C1 segment of cervical spinal cord (tissue), 14 donors: ENCODE measurements at regions not wholly inside any gene's neighbourhood (a gene's known extent, or its start where the extent isn't known, plus 50 kb on each side); places are given as distances from the start of the nearest gene placed in this dataset.
"Not testable (repeated sequence)": the region's sequence is repeated elsewhere in the genome, so short reads cannot be mapped to it uniquely, and the experiment has no call there.

Experiments used
- DNase-seq, 14 donors: peaks; one replicate each; lab custom pipeline; 2025; lab: John Stamatoyannopoulos, UW

- not testable (repeated sequence) for DNase-seq
Measured at GRCh38 chr2:111495636-111496035, 374.9 kb downstream of the BCL2L11 start.

DNA sequence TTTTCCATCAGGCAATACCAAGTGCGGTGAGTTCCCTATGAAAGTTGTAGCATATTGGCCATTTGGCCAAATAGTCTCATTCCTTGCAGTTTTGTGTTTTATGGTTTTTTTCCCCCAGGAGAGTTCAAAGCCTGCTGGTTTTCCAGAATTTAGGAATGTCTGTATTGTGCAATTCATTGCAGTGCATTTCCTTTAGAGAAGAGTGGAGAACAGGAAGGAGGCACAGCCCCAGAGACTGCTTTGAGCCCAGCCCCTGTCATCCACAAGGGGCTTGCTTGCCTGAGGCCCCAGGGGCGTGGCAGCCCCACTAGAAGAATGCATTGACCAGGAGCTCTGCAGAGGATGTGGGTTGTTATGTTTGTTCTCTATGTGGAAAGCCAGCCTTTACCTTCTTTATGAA lies 375.5 kb downstream of the BCL2L11 start:
- DNase-seq: not testable (repeated sequence)

DNA sequence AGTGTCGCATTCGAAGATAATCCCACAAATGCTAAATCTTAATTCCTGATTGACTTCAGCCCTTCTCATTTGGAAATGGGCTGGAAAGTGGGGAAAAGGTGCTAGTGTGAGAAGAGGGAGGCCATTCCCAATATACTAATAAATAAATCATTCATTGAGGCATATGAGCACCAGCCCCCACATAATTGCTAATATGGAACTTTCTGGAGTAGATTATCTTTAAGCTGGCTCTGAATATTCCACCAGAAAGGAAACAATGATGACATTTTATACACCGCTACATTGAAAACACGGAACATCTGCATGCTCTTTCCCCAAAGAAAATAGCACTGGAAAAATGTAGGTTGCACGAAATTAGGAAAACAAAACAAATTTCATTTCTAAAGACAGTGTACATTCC lies 376.1 kb downstream of the BCL2L11 start:
- not testable (repeated sequence) for DNase-seq

DNA sequence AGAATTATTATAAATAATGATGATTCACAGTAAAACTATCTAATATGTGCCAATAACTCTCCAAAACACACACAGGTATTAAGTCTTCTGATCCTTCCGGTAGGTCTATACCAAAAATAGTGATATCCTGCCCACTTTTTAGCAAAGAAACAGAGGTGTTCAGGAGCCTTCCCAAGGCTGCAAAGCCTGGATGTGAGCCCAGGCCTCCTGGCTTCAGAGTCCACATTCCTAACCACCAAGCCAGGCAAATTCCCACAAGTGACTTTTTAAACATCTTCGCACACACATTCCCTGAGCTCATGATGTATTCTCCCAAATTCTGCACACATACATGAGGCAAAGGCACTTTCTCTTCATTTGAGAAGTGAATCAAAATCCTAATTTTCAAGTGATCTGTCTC lies 376.6 kb downstream of the BCL2L11 start:
- not testable (repeated sequence) for DNase-seq

GRCh38 chr2:111500536-111501062 lies 379.9 kb downstream of the BCL2L11 start:
- DNase-seq: not testable (repeated sequence)

DNA sequence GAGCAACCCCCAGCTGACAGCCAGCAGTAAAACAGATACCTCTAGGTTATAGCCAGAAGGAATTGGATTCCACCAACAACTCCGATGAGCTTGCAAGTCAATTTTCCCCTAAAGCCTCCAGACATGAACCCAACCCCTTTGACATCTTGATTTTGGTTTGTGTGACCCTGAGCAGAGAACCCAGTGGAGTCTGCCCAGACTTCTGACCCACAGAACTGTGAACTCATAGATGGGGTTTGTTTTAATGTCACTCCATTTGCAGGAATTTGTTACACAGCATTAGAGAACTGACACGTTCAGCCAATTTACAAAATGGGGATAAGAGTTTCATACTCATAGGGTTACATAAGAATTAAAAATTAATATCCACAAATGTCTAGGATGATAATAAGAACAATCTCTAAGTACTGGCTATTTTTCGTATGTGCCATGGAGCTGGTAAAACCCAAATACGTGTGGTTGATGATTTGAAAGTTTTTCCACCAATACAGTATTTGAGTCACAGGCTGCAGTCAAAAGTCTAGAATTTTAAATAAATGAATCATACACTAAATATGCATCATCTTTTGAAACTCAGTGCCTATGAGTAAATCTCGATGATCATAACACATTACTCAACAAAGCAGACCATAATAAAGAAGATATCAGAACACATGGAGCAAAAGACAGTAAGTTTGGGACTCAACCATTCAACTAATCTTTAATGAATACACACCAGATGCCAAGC lies 380.0 kb downstream of the ANAPC1 start:
- DNase-seq: not testable (repeated sequence)

DNA sequence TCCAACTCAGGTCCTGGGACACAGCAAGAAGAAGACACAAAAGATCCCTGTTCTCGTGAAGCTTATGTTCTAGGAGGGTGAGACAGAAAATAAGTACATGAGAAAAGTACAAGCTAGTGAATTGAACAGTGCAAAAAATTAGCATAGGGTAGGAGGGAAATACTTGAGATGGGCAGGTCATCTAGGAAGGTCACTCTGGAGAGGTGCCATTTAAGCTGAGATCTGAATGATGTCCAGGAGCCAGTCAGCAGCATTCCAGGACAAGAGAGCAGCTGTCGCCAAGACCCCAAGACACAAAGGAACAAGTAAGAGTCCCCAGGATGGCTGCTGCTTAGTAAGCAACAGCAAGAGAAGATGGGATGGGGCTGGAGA lies 379.4 kb downstream of the ANAPC1 start:
- not testable (repeated sequence) for DNase-seq

- not testable (repeated sequence) for DNase-seq
Measured at GRCh38 chr2:111505267-111505666, 378.7 kb downstream of the ANAPC1 start.

GRCh38 chr2:111506936-111507335 lies 377.1 kb downstream of the ANAPC1 start:
- not testable (repeated sequence) for DNase-seq

DNA sequence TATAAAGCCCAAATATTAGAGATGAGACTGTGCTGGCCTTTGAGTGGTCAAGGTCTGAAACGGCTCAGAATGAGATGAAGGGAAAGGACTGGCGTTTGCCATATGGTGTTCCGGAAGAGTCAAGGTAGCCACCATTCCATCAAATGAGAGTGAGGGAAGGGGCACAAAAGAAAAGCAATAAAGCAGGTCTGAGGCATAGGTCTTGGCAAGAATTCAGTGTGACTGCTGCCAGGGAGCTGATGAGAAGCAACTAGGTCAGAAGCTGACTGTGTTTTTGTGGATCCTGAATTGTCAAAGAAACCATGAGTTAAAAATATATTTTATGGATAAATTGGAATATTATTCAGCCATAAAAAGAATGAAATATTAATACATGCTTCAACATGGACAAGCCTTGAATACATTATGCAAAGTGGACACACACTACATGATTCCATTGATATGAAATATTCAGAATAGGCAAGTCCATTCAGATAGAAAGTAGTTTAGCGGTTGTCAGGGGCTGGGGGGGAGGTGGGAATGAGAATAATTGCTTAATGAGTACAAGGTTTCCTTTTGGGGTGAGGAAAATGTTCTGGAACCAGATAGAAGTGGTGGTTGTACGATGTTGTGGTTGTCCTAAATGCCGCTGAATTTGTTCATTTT lies 374.6 kb downstream of the ANAPC1 start:
- DNase-seq: not testable (repeated sequence)

DNA sequence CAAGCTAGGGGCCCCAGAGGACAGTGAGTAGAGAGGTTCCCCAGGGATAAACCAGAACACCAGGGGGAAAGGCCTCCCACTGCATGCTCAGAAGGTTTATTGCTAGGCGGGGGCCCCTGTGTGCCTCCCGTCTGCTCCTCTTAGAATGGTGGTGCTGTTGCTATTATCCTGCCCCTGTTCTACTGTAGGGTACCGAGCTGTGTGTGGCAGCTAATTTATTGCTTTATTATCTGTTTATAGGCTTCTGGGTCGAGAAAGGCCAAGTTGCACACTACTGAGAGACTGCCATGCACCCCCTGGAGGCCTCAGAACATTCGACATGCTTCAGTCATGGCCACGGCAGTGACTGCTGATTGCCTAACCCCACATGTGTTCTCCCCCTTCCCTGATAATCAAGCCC lies 373.6 kb downstream of the ANAPC1 start:
- not testable (repeated sequence) for DNase-seq

- DNase-seq: not testable (repeated sequence)
Measured at GRCh38 chr2:111511062-111511461, 372.9 kb downstream of the ANAPC1 start.

DNA sequence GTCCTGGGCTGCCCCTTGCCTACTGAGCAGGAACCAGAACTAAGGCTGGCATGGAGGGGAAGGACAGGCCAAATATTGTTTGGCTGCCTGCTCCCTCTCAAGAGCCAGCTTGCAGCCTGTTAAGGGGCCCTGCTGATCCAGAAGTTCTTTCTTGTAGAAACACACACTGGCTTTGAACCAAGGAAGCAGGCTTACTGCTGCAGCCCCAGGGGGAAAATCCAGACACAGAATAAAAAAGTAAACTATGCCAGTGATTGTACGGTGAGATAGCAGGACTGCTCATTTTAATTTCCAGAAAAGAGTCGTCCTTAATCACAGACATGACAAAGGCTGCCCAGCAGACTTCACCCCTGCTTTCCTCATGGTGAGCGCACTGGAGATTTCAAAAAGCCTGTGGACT lies 371.6 kb downstream of the ANAPC1 start:
- not testable (repeated sequence) for DNase-seq

- DNase-seq: not testable (repeated sequence)
Measured at GRCh38 chr2:111514138-111514537, 369.9 kb downstream of the ANAPC1 start.

- not testable (repeated sequence) for DNase-seq
Measured at GRCh38 chr2:111517050-111517720, 366.8 kb downstream of the ANAPC1 start.

DNA sequence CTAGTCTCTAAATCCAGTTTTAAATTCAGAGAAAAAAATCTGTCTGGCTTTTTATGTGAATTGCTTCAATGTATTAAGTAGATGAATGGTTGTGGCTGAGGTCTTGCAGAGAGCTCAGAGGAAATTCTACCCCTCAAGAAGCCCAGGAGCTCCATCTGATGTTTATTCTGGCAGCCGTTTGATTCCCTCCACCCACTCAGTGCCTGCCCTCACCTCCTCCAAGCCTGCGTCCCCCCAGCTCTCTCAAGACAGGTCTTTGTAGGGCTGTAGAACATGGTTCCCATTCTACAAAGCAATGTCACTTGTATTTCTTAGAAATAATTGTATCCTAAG lies 366.3 kb downstream of the ANAPC1 start:
- not testable (repeated sequence) for DNase-seq

DNA sequence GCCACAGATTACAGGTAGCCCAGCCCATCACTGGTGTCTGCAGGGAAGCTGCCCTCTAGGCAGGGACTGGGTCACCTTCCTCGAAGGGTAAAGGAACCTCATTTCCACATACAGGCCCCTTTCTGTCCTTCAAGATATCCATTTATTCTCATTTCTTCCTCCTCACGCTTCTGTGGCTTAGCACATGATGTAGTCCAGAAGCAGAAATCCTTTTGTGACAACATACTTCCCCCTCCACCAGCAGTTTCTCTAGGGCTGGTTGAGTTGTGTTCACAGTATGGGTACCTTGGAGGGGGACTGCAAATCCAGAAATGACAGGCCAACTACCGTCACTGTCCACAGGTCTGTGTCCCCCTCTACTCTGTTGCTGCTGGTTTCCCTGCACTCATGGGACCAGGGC lies 364.9 kb downstream of the ANAPC1 start:
- no peak for DNase-seq

GRCh38 chr2:111522231-111522768 lies 361.7 kb downstream of the ANAPC1 start:
- DNase-seq: no peak

- no peak for DNase-seq
Measured at GRCh38 chr2:111523009-111523408, 361.0 kb downstream of the ANAPC1 start.

DNA sequence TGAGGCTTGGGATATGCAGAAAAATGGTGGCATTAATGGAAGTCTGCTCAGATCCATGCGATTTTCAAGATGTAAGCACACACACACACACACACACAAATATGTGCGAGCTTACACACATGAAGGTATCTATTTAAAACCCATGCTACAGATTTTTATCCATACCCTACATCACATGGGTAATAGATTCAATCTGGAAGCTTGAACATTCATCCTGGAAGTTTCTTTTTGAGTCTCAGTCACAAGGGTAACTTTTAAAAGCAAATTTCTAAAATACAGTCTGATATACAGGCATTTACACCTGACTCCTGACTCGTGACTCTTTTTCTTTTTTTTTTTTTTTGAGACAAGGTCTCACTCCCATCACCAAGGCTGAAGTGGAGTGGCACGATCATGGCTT lies 359.0 kb downstream of the ANAPC1 start:
- DNase-seq: not testable (repeated sequence)

GRCh38 chr2:111526041-111526639 lies 357.9 kb downstream of the ANAPC1 start:
- not testable (repeated sequence) for DNase-seq
